DND-41 (cell line): ENCODE measurements at regions not wholly inside any gene's neighbourhood (a gene's known extent, or its start where the extent isn't known, plus 50 kb on each side); places are given as distances from the start of the nearest gene placed in this dataset.

Source experiments
- ATAC-seq: fragments of 200-7000 bp; cut with Tn5 transposase; 3 replicates; pipeline ENCODE4 v1.9.1; 2021; ENCODE audit warnings: low read depth; ENCODE audit not compliant: insufficient read depth
- DNase-seq: peaks from one replicate; pipeline ENCODE4 v3.0.0-alpha.2; 2020
- H2AFZ ChIP-seq: 2 replicates; pipeline ENCODE4 v1.6.0; 2012; ENCODE audit warnings: low read depth, low read length
- H3K27ac ChIP-seq: 2 replicates; pipeline ENCODE4 v1.5.1; 2012; ENCODE audit warnings: low read length, inconsistent platforms
- H3K27me3 ChIP-seq: fragments of 200-600 bp; sonication (generic); 2 replicates; pipeline ENCODE4 v1.6.0; 2012; ENCODE audit warnings: low read length, mild to moderate bottlenecking, inconsistent platforms; ENCODE audit not compliant: insufficient read depth, poor library complexity
- H3K36me3 ChIP-seq: 2 replicates; pipeline ENCODE4 v1.5.1; 2012; ENCODE audit warnings: low read length, inconsistent platforms; ENCODE audit not compliant: insufficient read depth
- H3K4me1 ChIP-seq: 2 replicates; pipeline ENCODE4 v1.5.1; 2012; ENCODE audit warnings: mild to moderate bottlenecking, low read length; ENCODE audit not compliant: insufficient read depth
- H3K4me2 ChIP-seq: 2 replicates; pipeline ENCODE4 v1.6.0; 2012; ENCODE audit warnings: mild to moderate bottlenecking, moderate library complexity, low read length, inconsistent platforms; ENCODE audit not compliant: insufficient read depth
- H3K4me3 ChIP-seq, 2 experiments: fragments of 200-600 bp in 1 of 2; shearing (Covaris generic) in 1 of 2; 2 replicates each; pipeline ENCODE4 v1.5.1; 2012 to 2016; ENCODE audit warnings: inconsistent platforms in 2 of 2, low read length in 2 of 2, mild to moderate bottlenecking in 2 of 2, low read depth in 1 of 2, moderate library complexity in 1 of 2
- H3K79me2 ChIP-seq: 2 replicates; pipeline ENCODE4 v1.6.0; 2012; ENCODE audit warnings: low read length, inconsistent platforms; ENCODE audit not compliant: insufficient read depth
- H3K9ac ChIP-seq: 2 replicates; pipeline ENCODE4 v1.6.0; 2012; ENCODE audit warnings: low read depth, mild to moderate bottlenecking, inconsistent platforms, low read length, moderate library complexity
- H3K9me3 ChIP-seq: 2 replicates; pipeline ENCODE4 v1.5.1; 2012; ENCODE audit warnings: low read length, moderate library complexity, mild to moderate bottlenecking, inconsistent platforms; ENCODE audit not compliant: insufficient read depth, severe bottlenecking
- H4K20me1 ChIP-seq: 2 replicates; pipeline ENCODE4 v1.6.0; 2012; ENCODE audit warnings: low read length; ENCODE audit not compliant: insufficient read depth
- EZH2 ChIP-seq: IDR thresholded peaks from 3 replicates; pipeline ENCODE4 v1.6.1; 2012; ENCODE audit warnings: borderline replicate concordance, low read depth, mild to moderate bottlenecking, moderate library complexity, low read length, inconsistent platforms; ENCODE audit not compliant: severe bottlenecking
- TF ChIP-seq, protein P1 (sequence below): IDR thresholded peaks from 2 replicates; pipeline ENCODE4 v1.5.1; 2012; ENCODE audit warnings: borderline replicate concordance, low read length, moderate library complexity, mild to moderate bottlenecking; ENCODE audit not compliant: poor library complexity, severe bottlenecking; ENCODE audit errors: extremely low read depth

DNA sequence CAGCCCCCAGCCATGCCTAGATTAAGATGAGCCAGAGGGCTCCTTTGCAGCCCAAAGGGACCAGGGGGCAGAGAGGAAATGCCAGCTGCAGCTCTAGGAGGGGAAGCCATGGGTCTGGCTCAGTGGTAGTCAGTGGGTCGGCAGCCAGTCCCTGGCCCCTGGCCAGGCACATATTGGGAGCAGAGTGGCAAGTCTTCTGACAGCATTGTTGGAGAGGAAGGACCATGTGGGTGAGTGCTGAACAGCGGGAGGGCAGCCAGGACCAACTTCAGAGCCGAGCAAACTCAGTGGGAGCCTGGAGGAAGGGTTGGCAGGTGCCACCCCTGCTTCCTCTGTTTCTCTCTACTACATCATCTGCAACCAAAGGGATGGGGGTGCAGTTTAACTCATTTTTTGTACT is 140.5 kb upstream of the PELI1 start:
- H3K79me2 ChIP-seq, result no peaks in the 10 kb centered on the region
- H3K27ac ChIP-seq, result no peak overlapping the region
- no peaks in the 10 kb centered on the region for H3K27me3 ChIP-seq
- no peak overlapping the region for H2AFZ ChIP-seq
- TF ChIP-seq, protein P1, sequence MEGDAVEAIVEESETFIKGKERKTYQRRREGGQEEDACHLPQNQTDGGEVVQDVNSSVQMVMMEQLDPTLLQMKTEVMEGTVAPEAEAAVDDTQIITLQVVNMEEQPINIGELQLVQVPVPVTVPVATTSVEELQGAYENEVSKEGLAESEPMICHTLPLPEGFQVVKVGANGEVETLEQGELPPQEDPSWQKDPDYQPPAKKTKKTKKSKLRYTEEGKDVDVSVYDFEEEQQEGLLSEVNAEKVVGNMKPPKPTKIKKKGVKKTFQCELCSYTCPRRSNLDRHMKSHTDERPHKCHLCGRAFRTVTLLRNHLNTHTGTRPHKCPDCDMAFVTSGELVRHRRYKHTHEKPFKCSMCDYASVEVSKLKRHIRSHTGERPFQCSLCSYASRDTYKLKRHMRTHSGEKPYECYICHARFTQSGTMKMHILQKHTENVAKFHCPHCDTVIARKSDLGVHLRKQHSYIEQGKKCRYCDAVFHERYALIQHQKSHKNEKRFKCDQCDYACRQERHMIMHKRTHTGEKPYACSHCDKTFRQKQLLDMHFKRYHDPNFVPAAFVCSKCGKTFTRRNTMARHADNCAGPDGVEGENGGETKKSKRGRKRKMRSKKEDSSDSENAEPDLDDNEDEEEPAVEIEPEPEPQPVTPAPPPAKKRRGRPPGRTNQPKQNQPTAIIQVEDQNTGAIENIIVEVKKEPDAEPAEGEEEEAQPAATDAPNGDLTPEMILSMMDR, result no peak
- no peak for TF ChIP-seq EZH2
- ATAC-seq (0 out of 3 replicates have a peak, but pooled peaks have one; percentile 11), DNase-seq (no peak)
- no peaks in the 10 kb centered on the region for H4K20me1 ChIP-seq
- H3K36me3 ChIP-seq, result no peaks in the 10 kb centered on the region
- no peaks in the 10 kb centered on the region for H3K9me3 ChIP-seq
- H3K4me2 ChIP-seq, result no peak overlapping the region
- H3K9ac ChIP-seq, result no peak overlapping the region
- H3K4me3 ChIP-seq, result no peak overlapping the region
- peaks cover 13% of the 10 kb centered on the region for H3K4me1 ChIP-seq

DNA sequence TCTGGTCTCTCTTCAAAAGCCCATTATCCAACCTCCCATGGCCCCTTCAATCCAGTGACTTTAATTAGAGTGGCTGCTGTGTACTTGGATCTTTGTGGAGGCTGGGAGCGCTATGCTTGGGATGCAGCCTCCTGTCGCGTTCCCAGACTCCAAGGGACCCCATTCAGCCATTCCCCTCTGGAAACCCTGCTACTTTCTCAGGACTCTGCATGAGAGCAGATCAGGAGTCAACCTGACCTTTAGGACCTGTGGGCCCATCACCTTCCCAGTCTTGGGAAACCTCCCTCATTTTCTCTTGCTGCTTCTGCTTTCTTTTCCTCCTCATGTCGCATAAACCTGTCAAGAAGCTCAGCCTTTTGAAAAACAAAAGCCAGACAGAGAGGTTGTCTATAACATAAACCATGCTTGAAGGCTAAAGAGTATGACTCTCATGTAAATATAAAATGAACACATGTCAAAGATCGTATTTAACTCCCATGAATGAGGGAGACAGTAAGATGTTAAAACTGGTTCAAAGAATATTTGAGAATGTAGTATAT is 143.1 kb upstream of the PELI1 start:
- no peaks in the 10 kb centered on the region for H3K36me3 ChIP-seq
- TF ChIP-seq, protein P1, result no peak
- no peak for TF ChIP-seq EZH2
- H3K9ac ChIP-seq, result no peak overlapping the region
- no peak for ATAC-seq
- no peak overlapping the region for H3K27ac ChIP-seq
- no peaks in the 10 kb centered on the region for H3K79me2 ChIP-seq
- H3K4me1 ChIP-seq, result peaks cover 13% of the 10 kb centered on the region
- no peak for DNase-seq
- H3K4me2 ChIP-seq, result no peak overlapping the region
- H3K27me3 ChIP-seq, result no peaks in the 10 kb centered on the region
- no peaks in the 10 kb centered on the region for H3K9me3 ChIP-seq
- no peak overlapping the region for H2AFZ ChIP-seq
- no peaks in the 10 kb centered on the region for H4K20me1 ChIP-seq
- no peak overlapping the region for H3K4me3 ChIP-seq

DNA sequence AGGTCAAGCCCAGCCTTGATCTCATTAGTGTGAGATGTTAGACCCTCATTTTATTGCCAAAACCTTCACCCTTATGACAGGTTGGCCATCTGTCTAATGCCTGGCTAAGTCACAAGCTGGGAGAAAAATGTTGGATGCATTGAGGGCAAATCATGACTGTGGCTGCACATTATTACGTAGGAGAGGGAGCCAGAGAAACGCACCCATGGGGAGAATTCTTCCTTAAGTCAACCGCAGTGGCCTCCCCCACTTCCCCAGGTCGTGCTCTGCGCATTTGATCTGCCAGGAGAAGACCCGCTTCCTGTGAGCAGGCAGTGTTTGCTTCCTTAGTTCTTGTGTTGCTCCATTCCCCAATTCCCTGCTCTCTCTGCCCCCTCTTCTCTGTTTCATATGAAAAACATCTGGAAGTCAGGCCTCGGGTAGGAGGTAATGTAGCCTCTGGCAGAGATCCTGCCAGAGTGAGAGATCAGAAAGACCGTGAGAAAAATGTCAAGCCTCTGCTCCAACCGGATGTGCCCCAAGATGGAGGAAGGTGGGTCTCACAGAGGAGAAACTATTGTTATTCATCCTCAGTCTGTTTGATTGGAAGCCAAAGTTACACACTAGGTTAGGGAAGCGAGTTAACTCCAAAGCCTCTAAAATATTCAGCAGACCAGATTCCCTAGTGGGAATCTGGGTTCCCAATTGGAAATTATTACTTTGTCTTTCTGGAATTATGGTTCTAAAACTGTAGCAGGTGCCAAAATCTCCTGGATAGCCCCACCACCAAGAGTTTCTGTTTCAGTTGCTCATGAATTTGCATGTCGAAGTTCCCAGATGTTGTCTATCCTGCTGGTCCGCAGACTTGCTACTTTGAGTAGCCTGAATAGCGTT is 144.3 kb upstream of the PELI1 start:
- H3K9me3 ChIP-seq, result no peaks in the 10 kb centered on the region
- no peak overlapping the region for H3K27ac ChIP-seq
- TF ChIP-seq, protein P1, result no peak
- TF ChIP-seq EZH2, result no peak
- H3K4me1 ChIP-seq, result peaks cover 6% of the 10 kb centered on the region
- H3K4me2 ChIP-seq, result no peak overlapping the region
- no peaks in the 10 kb centered on the region for H3K36me3 ChIP-seq
- ATAC-seq (no peak), DNase-seq (no peak)
- H2AFZ ChIP-seq, result no peak overlapping the region
- H4K20me1 ChIP-seq, result no peaks in the 10 kb centered on the region
- H3K4me3 ChIP-seq, result no peak overlapping the region
- H3K9ac ChIP-seq, result no peak overlapping the region
- H3K27me3 ChIP-seq, result no peaks in the 10 kb centered on the region
- no peaks in the 10 kb centered on the region for H3K79me2 ChIP-seq
